Activated naive CD8-positive, alpha-beta T cell treated with anti-CD3 and anti-CD28 coated beads, Interleukin-2, amount 10 ng/mL, durations not matched to agents 7 days and 5 days (primary cell): ENCODE measurements at regions not wholly inside any gene's neighbourhood (a gene's known extent, or its start where the extent isn't known, plus 50 kb on each side); places are given as distances from the start of the nearest gene placed in this dataset.

Experiments
- ATAC-seq: fragments of 150-1000 bp; cut with Tn5 transposase; one replicate; pipeline ENCODE4 v1.10.0; 2021; ENCODE audit warnings: low read depth, moderate library complexity
- POLR2A ChIA-PET: fragments of 350-600 bp; sonication (Branson Sonifier 250); formaldehyde crosslinking; loops from one replicate; lab custom pipeline; 2021; ENCODE audit warnings: antibody characterized with exemption; lab: Charles Lee
- DNase-seq: peaks from one replicate; pipeline ENCODE4 v3.0.0; 2021
- H3K27ac Mint-ChIP-seq: one replicate; pipeline ENCODE4 v1.8.0; 2022; ENCODE audit warnings: mild to moderate bottlenecking, mixed read lengths
- H3K27me3 Mint-ChIP-seq: one replicate; pipeline ENCODE4 v1.8.0; 2022; ENCODE audit warnings: mild to moderate bottlenecking, moderate library complexity, mixed read lengths
- H3K36me3 Mint-ChIP-seq: one replicate; pipeline ENCODE4 v1.8.0; 2021; ENCODE audit warnings: mild to moderate bottlenecking, mixed read lengths
- H3K4me1 Mint-ChIP-seq: one replicate; pipeline ENCODE4 v1.8.0; 2021; ENCODE audit warnings: mixed read lengths
- H3K4me3 Mint-ChIP-seq: one replicate; pipeline ENCODE4 v1.8.0; 2022; ENCODE audit warnings: mild to moderate bottlenecking, moderate library complexity, mixed read lengths
- H3K9me3 Mint-ChIP-seq: one replicate; pipeline ENCODE4 v1.8.0; 2021; ENCODE audit warnings: mixed read lengths

DNA sequence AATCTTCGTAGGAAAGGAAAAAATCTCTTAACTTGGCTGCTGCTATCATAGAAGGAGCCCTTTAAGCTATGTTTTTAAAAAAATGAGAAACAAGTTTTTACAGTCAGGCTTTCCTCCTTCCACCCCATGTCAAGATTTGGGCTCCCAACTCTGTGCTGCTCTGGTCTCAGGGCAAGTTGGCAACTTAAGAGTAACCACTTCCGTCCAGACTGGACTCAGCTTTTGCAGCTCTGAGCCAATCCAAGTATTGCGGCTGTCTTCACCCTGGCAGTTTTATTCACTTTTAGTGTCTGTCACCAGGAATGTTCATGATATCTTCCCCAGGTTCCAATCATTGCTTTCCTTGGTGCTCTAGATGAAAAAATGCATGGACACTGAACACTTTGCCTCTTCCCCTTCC lies 115.9 kb upstream of the GAS1 start:
- no peak for ATAC-seq
- no peak for DNase-seq
- no peak overlapping the region for H3K27ac Mint-ChIP-seq
- POLR2A ChIA-PET, result no interaction called here
- peaks cover 1% of the 10 kb centered on the region for H3K9me3 Mint-ChIP-seq
- no peak overlapping the region for H3K4me3 Mint-ChIP-seq
- no peaks in the 10 kb centered on the region for H3K36me3 Mint-ChIP-seq
- no peaks in the 10 kb centered on the region for H3K4me1 Mint-ChIP-seq
- peaks cover 4% of the 10 kb centered on the region for H3K27me3 Mint-ChIP-seq

DNA sequence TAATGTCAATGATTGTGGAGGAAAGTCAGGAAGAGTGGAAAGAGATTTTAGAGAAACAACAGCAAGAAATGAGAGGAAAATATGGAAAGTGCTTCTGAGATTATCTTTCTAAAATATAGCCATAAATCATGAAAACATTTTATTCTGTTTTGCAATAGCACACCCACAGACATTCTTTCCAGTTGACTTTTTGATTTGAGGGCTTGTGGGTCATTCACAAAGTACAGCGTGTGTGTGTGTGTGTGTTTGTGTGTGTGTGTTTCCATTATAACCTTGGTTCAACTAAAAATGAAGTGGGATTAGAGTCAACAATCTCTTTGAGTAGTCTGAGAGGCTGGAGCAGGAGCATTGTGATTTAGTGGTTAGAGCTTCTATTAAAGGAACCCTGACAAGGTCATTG lies 116.6 kb upstream of the GAS1 start:
- Mint-ChIP-seq H3K27ac (no peak overlapping the region), H3K9me3 (peaks cover 1% of the 10 kb centered on the region), H3K4me3 (no peak overlapping the region), H3K27me3 (peaks cover 4% of the 10 kb centered on the region), H3K4me1 (no peaks in the 10 kb centered on the region), H3K36me3 (no peaks in the 10 kb centered on the region)
- DNase-seq (no peak), ATAC-seq (no peak)
- POLR2A ChIA-PET, result no interaction called here

DNA sequence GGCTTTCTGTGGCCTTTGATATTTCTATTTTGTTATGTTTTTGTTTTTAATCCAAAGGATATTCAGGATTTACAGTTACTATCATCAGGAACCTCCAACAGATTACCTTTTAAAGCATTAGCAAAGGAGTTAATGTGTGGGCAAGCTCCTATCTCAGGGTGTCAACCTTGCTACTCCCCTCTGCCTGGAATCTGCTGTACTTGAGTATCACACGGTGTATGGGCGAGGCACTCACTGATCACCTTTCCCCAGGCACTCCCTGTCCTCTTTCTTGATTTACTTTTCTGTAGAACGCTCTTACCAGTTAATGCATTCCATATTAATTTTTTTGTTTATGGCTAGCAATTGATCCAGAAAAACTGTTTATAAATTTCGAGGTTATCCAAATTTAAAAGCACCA lies 117.0 kb upstream of the GAS1 start:
- Mint-ChIP-seq H3K4me1 (no peaks in the 10 kb centered on the region), H3K9me3 (peaks cover 1% of the 10 kb centered on the region)

DNA sequence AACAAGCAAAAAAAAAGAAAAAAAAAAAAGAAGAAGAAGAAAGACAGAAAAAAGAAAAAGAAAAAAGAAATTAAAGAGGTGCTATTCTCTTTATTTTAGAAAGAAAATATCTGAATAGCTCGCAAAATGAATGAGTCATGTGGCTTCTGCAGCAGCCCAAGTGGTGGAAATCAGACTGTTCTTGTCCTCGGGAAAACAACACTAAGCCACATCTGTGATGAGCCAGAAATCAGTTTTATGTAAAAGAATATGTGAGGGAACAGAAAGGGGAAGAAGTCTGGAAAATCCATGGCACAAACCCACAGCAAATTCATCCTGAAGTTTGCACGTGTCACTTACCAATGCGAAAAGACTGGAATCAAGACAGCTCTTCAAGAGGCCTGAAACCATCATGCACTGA lies 118.7 kb upstream of the GAS1 start:
- Mint-ChIP-seq H3K27ac (no peak overlapping the region), H3K27me3 (peaks cover 4% of the 10 kb centered on the region), H3K9me3 (peaks cover 1% of the 10 kb centered on the region), H3K4me3 (no peak overlapping the region), H3K4me1 (no peaks in the 10 kb centered on the region), H3K36me3 (no peaks in the 10 kb centered on the region)
- DNase-seq (no peak), ATAC-seq (no peak)
- POLR2A ChIA-PET, result no interaction called here

More for the DNA sequence above, 117.0 kb upstream of the GAS1 start:
- H3K36me3 Mint-ChIP-seq, result no peaks in the 10 kb centered on the region
- no peak overlapping the region for H3K27ac Mint-ChIP-seq
- POLR2A ChIA-PET, result no interaction called here
- ATAC-seq (no peak), DNase-seq (no peak)
- no peak overlapping the region for H3K4me3 Mint-ChIP-seq
- peaks cover 4% of the 10 kb centered on the region for H3K27me3 Mint-ChIP-seq

DNA sequence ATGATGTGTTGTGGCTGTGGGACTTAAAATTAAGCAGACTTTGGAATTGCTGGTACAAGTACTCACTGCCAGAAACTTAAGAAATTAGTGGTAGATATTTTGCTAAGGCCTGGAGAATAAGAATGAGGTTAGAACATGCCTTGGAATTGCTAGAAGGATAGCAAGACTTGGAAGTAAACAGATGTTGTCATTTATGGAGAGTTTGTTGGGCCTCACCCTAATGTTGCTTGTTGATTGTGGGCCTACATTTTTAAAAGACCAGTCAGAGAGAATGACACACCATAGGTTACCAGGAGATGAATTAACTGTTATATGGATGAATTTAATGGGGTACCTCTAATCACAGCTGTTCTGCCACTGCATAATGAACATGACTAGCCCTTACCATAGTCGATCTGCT lies 120.1 kb upstream of the GAS1 start:
- no peaks in the 10 kb centered on the region for H3K27me3 Mint-ChIP-seq
- peaks cover 1% of the 10 kb centered on the region for H3K9me3 Mint-ChIP-seq
- ATAC-seq (no peak), DNase-seq (no peak)
- no peaks in the 10 kb centered on the region for H3K4me1 Mint-ChIP-seq
- no peak overlapping the region for H3K27ac Mint-ChIP-seq
- no peaks in the 10 kb centered on the region for H3K36me3 Mint-ChIP-seq
- H3K4me3 Mint-ChIP-seq, result no peak overlapping the region
- POLR2A ChIA-PET, result no interaction called here

DNA sequence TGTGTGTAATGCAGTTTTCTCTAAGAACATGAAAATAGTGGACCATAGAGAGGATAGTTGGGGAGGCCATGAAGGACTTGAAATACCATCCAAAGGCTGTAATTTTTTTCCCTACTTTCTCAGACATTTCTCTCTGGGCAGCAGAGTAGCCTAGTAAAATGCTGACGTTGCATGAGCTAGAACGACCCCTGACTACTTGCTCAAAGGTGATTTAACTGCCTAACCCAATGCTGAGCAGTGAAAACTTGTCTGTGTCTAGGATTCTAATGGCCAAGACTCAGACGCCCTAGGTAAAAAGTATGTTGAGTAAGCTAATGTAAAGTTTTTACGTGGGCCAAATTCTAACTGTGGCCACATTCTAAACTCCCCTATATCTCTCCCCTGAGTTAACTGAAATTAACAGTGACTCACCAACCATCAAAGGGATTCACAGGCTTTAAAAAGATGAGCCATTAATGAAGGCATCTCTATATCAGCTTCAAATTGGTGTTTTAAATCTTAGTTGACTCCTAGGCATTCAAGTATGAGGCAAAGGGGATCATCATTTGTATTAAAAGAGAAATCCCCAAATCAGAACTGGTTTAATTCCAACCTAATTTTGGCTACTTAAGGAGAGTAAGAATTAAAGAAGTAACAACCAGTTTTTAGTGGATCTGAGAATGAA lies 121.0 kb upstream of the GAS1 start:
- POLR2A ChIA-PET, result no interaction called here
- DNase-seq (no peak), ATAC-seq (no peak)
- no peaks in the 10 kb centered on the region for H3K36me3 Mint-ChIP-seq
- no peak overlapping the region for H3K4me3 Mint-ChIP-seq
- H3K9me3 Mint-ChIP-seq, result peaks cover 1% of the 10 kb centered on the region
- H3K27ac Mint-ChIP-seq, result no peak overlapping the region
- no peaks in the 10 kb centered on the region for H3K27me3 Mint-ChIP-seq
- no peaks in the 10 kb centered on the region for H3K4me1 Mint-ChIP-seq

DNA sequence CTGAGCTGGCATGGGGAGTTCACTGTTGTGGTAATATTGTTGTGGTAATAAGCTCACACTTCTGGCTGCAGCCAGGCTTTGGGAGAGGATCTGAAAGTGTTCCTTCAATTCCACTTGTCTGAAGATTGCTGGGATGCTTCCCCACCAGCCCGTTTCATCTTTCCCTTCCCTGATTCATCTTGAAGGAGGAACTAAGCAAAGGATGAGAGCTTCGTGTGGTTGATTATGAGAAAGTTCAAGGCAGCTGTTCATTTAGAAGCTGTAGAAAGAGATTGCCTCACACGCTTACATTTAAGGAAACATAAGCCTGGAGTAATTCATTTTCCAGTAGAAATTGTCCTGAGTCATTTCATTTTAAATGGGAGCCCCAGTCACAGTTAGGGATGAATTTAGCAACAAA lies 122.4 kb upstream of the GAS1 start:
- no peaks in the 10 kb centered on the region for H3K27me3 Mint-ChIP-seq
- POLR2A ChIA-PET, result no interaction called here
- no peak overlapping the region for H3K27ac Mint-ChIP-seq
- no peaks in the 10 kb centered on the region for H3K36me3 Mint-ChIP-seq
- no peak overlapping the region for H3K4me3 Mint-ChIP-seq
- ATAC-seq, result no peak
- no peaks in the 10 kb centered on the region for H3K4me1 Mint-ChIP-seq
- peaks cover 1% of the 10 kb centered on the region for H3K9me3 Mint-ChIP-seq
- no peak for DNase-seq

DNA sequence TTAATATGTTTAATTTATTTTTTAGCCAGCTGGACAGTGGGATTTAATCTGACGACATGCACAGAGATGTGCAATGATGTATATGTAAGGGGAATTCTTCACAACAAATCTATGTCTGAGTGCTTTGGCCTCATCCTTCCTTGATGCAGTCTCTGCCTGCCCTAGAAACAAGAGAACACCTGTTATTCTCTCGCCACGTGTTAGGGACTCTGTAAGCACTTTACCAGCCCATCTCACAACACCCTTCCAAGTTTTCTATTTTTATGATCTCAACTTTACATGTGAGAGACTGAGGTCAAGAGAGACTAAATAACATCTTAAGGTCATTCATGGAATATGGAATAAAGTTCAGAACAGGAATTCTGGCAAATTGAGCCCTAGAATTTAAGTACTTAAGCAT lies 123.0 kb upstream of the GAS1 start:
- H3K36me3 Mint-ChIP-seq, result no peaks in the 10 kb centered on the region
- DNase-seq, result no peak
- no peak overlapping the region for H3K4me3 Mint-ChIP-seq
- POLR2A ChIA-PET, result no interaction called here
- H3K27me3 Mint-ChIP-seq, result no peaks in the 10 kb centered on the region
- peaks cover under 1% of the 10 kb centered on the region for H3K9me3 Mint-ChIP-seq
- H3K4me1 Mint-ChIP-seq, result no peaks in the 10 kb centered on the region
- no peak overlapping the region for H3K27ac Mint-ChIP-seq
- no peak for ATAC-seq

DNA sequence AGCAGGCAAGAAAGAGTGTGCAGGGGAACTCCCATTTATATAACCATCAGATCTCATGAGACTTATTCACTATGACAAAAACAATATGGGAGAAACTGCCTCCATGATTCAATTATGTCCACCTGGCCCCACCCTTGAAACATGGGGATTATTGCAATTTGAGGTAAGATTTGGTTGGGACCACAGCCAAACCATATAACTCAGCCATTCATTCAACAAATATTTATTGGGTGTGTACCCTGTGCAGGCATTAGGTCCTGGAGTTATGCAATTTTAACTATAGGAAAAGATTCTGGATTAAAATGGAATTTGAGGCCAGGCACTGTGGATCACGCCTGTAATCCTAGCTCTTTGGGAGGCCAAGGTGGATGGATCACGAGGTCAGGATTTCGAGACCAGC lies 124.2 kb upstream of the GAS1 start:
- ATAC-seq (no peak), DNase-seq (no peak)
- H3K4me1 Mint-ChIP-seq, result no peaks in the 10 kb centered on the region
- no peaks in the 10 kb centered on the region for H3K27me3 Mint-ChIP-seq
- POLR2A ChIA-PET, result no interaction called here
- no peaks in the 10 kb centered on the region for H3K9me3 Mint-ChIP-seq
- H3K36me3 Mint-ChIP-seq, result no peaks in the 10 kb centered on the region
- no peak overlapping the region for H3K27ac Mint-ChIP-seq
- no peak overlapping the region for H3K4me3 Mint-ChIP-seq

DNA sequence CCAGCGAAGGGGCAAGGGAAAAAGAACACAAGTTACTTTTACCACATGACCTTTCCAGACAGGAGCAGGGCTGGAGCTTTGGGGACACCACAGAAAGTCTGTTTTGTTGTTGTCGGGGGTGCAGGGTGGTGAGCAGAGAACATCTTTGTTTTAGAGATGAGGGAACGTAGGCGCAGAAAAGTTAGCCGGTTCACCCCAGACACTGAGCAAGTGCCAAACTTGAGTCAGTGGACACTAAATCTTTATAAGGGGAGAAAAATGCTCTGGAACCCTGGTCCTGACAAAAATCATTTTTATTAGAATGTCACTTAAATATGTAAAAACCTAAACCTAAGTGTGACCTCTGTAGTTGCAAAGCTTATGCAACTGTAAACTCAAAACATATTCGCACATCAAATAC lies 126.4 kb upstream of the GAS1 start:
- H3K4me1 Mint-ChIP-seq, result no peaks in the 10 kb centered on the region
- no peaks in the 10 kb centered on the region for H3K36me3 Mint-ChIP-seq
- POLR2A ChIA-PET, result no interaction called here
- DNase-seq (no peak), ATAC-seq (no peak)
- no peaks in the 10 kb centered on the region for H3K27me3 Mint-ChIP-seq
- no peak overlapping the region for H3K4me3 Mint-ChIP-seq
- no peaks in the 10 kb centered on the region for H3K9me3 Mint-ChIP-seq
- no peak overlapping the region for H3K27ac Mint-ChIP-seq

DNA sequence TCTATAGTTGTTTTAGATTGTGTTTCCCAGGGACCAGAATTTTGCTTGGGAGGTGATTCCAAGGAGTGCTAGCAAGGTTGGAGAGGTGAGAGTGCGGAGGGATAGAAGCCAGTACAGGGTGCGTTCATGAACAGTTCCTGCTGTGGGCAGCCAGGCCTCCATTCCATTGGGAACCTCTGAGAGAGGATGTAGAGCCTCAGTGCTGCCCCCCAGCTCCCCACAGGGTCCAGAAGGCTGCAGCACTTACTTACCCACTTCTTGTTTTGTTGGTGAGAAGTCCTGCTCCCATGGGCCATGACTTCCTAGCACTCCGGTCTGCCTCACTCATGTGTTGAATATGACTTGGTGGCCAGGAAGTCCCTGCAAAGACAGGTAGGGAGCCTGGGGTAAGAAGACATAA lies 128.2 kb upstream of the GAS1 start:
- H3K27ac Mint-ChIP-seq, result no peak overlapping the region
- POLR2A ChIA-PET, result no interaction called here
- H3K36me3 Mint-ChIP-seq, result no peaks in the 10 kb centered on the region

DNA sequence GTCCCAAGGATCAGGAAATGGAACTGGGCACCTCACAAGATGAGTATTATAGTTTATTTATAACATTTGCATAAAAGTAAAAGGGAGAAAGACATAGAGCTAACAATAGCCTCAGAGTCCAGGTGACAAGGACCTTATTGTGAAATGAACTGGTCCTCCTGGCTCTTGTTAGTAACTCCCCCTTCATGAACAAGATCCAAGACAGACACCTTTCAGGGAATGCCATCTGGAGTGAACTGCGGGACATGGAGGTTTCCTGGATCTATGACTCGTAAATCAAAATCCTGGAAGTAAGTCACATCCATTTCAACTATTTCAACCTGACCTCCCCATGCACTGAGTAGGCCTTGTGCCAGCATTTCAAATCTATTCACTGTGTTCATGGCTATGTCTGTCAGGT lies 129.5 kb upstream of the GAS1 start:
- POLR2A ChIA-PET, result no interaction called here
- H3K4me1 Mint-ChIP-seq, result no peaks in the 10 kb centered on the region
- H3K4me3 Mint-ChIP-seq, result no peak overlapping the region
- H3K27ac Mint-ChIP-seq, result no peak overlapping the region
- ATAC-seq (no peak), DNase-seq (no peak)
- H3K9me3 Mint-ChIP-seq, result peaks cover 2% of the 10 kb centered on the region
- no peaks in the 10 kb centered on the region for H3K27me3 Mint-ChIP-seq
- H3K36me3 Mint-ChIP-seq, result no peaks in the 10 kb centered on the region

More for the DNA sequence above, 128.2 kb upstream of the GAS1 start:
- no peak for DNase-seq
- Mint-ChIP-seq H3K27me3 (no peaks in the 10 kb centered on the region), H3K4me3 (no peak overlapping the region), H3K9me3 (peaks cover 2% of the 10 kb centered on the region), H3K4me1 (no peaks in the 10 kb centered on the region)
- ATAC-seq, result no peak

DNA sequence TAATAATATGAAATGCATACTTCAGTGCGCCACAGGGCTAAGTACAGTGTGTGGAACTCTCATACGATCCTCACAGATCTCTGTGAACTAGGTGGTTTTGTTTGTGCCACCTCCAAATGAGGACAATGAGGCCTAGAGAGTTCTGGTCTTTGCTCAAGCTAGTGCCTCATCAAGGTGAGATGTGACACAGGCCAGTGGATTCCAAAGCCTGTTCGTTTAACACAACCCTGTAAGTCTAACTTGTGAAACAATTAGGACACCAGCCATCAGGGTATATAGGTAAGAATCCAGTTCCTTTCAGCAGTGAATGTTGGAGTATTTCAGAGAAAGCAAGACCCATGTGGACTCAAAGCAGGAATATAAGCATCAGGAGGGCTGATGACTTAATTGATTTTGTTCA lies 130.7 kb upstream of the GAS1 start:
- Mint-ChIP-seq H3K4me3 (no peak overlapping the region), H3K27ac (no peak overlapping the region), H3K9me3 (peaks cover 2% of the 10 kb centered on the region), H3K27me3 (no peaks in the 10 kb centered on the region), H3K4me1 (no peaks in the 10 kb centered on the region), H3K36me3 (no peaks in the 10 kb centered on the region)
- DNase-seq (no peak), ATAC-seq (no peak)
- POLR2A ChIA-PET, result no interaction called here

DNA sequence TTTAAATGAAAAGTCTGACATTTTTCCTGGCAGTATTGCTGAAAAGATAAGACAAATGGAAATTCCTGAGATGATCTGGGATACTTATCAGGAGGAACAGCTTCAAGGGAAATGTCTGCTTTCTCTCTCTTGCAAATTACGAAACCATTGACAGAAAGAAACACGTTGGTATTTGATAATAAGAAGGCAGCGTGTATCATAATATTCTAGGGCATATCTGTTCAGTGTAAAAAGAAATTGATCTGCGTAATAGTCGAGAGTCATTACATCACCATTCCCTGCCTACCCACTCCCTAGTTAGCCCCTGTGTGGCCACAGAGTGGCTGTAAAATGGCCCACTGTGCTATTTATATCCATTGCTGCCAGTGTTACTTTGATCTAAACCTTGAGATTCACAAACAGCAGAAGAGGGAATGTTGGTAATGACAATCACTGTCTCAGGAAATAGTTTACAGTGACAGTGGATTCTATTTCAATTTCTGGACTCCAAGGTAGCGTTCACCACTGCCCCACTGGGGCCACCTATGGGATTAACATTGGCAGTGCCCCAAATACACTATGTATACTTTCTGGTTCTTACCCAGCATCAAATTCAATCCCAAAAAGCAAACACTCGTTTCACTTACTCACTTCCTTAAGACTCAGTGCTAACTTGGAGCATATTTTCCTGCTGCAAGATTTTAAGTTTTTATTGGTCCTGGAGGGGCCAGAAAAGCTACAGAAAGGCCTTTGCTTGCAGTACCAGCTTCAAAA lies 133.4 kb upstream of the GAS1 start:
- no peak overlapping the region for H3K4me3 Mint-ChIP-seq
- ATAC-seq, result no peak

More for the DNA sequence above, 133.4 kb upstream of the GAS1 start:
- Mint-ChIP-seq H3K9me3 (peaks cover 2% of the 10 kb centered on the region), H3K27ac (no peak overlapping the region), H3K4me1 (no peaks in the 10 kb centered on the region), H3K36me3 (no peaks in the 10 kb centered on the region), H3K27me3 (no peaks in the 10 kb centered on the region)
- no peak for DNase-seq
- POLR2A ChIA-PET, result no interaction called here
